ENCODE measurements at regions not wholly inside any gene's neighbourhood (a gene's known extent, or its start where the extent isn't known, plus 50 kb on each side); places are given as distances from the start of the nearest gene placed in this dataset.

DNA sequence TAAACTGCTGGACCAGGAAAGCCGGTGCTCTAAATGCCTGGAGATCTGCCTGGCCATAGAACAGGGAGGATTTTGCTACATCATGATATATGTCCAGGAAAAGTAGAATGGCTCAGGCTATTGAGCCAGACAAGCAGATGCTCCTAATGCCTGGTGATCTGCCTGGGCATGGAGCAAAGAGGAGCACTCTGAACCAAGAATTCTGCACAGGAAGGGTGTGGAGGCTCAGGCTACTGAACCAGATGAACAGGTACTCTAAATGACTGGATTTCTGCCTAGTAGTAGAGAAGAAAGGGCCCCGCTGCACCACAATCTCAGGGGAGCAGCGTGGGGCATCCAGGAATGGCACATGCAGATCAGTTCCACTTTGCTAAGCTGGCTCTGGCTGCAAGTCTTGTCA is 607.9 kb downstream of the ANKRD50 start:
- peaks cover 10% of the 10 kb centered on the region for H3K9me3 ChIP-seq
- intact Hi-C loops (cut with DNase I) = loop anchor here in 1 of 2 donors (10.0 kb wide), 1 partner anchor 330 kb away; no protein-coding TSS in a partner anchor
- DNase-seq = no peak
- TF ChIP-seq, protein P1, sequence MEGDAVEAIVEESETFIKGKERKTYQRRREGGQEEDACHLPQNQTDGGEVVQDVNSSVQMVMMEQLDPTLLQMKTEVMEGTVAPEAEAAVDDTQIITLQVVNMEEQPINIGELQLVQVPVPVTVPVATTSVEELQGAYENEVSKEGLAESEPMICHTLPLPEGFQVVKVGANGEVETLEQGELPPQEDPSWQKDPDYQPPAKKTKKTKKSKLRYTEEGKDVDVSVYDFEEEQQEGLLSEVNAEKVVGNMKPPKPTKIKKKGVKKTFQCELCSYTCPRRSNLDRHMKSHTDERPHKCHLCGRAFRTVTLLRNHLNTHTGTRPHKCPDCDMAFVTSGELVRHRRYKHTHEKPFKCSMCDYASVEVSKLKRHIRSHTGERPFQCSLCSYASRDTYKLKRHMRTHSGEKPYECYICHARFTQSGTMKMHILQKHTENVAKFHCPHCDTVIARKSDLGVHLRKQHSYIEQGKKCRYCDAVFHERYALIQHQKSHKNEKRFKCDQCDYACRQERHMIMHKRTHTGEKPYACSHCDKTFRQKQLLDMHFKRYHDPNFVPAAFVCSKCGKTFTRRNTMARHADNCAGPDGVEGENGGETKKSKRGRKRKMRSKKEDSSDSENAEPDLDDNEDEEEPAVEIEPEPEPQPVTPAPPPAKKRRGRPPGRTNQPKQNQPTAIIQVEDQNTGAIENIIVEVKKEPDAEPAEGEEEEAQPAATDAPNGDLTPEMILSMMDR (IDR thresholded peaks at IDR 0.05) = no peak
- no peak overlapping the region for H3K4me3 ChIP-seq
- ATAC-seq = no peak
- no peaks in the 10 kb centered on the region for H3K27me3 ChIP-seq (ENCODE audit: insufficient read depth in 3 of 3, low read length in 2 of 3)
- WGBS, 3 donors = 63 to 87% (median 77%) methylated on average over 3 of the region's 3 CpGs
- H3K36me3 ChIP-seq (ENCODE audit: insufficient read depth in 1 of 2, low read depth in 1 of 2) = no peaks in the 10 kb centered on the region
- H3K27ac ChIP-seq = no peak overlapping the region
- no peaks in the 10 kb centered on the region for H3K4me1 ChIP-seq

DNA sequence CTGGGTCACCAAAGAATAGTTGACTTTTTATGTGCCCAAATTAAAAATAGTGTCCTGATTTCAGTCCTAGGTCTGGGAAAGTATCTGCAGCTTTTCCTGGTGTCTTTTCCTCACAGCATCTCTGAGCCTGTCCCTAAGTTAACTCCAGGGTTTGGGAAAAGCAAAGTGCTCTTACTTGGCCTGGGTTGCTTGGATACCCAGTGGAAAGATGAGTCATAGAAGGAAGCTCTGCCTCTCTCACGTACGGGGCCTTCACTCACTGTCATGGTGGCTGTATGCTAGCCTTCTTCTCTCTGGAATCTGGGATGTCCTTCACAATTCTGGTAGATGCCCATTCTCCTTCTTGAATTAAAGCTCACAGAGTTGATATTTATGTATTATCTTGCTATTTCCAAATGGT is 607.3 kb downstream of the ANKRD50 start:
- WGBS, 3 donors = 36 to 57% (median 39%) methylated on average over 2 of the region's 2 CpGs
- DNase-seq = no peak
- no peak for ATAC-seq
- Histone ChIP-seq H3K27ac (no peak overlapping the region), H3K27me3 (ENCODE audit: insufficient read depth in 3 of 3, low read length in 2 of 3) (no peaks in the 10 kb centered on the region), H3K9me3 (peaks cover 10% of the 10 kb centered on the region), H3K36me3 (ENCODE audit: insufficient read depth in 1 of 2, low read depth in 1 of 2) (no peaks in the 10 kb centered on the region), H3K4me1 (no peaks in the 10 kb centered on the region), H3K4me3 (no peak overlapping the region)
- intact Hi-C loops (cut with DNase I) = loop anchor here in 1 of 2 donors (10.0 kb wide), 1 partner anchor 330 kb away; no protein-coding TSS in a partner anchor
- TF ChIP-seq, protein P1 (IDR thresholded peaks at IDR 0.05) = no peak

DNA sequence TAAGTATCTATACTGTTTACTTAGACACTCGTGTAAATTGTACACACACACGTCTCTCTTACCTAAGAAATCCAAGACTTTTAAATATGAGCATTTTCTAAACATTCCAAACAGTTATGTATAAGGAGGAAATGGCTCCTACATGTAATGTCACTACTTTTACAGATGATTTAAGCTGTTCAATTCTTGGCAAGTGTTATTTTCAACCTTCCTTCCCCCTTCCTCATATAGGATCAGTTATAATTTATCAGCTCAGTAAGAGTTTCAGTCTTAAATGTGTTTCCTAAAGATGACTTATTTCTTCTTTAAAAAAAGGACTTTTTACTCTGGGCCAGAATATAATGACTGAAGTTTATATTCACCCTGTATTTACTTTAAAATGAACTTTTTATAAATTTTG is 601.1 kb downstream of the ANKRD50 start:
- no peaks in the 10 kb centered on the region for H3K36me3 ChIP-seq (ENCODE audit: insufficient read depth in 1 of 2, low read depth in 1 of 2)
- 68 to 77% (median 71%) methylated on average over 2 of the region's 2 CpGs for WGBS, 3 donors
- H3K27ac ChIP-seq = no peak overlapping the region
- TF ChIP-seq, protein P1 (IDR thresholded peaks at IDR 0.05) = no peak
- DNase-seq = no peak
- intact Hi-C loops (cut with DNase I) = loop anchor here (5.0 to 10.0 kb wide), 8 partner anchors 153 to 1017 kb away; partner anchors contain the start of gene SPRY1 (in 1 of the 2)
- peaks cover 7% of the 10 kb centered on the region for H3K4me1 ChIP-seq
- H3K9me3 ChIP-seq = no peaks in the 10 kb centered on the region
- H3K4me3 ChIP-seq = no peak overlapping the region
- no peaks in the 10 kb centered on the region for H3K27me3 ChIP-seq (ENCODE audit: insufficient read depth in 3 of 3, low read length in 2 of 3)
- no peak for ATAC-seq

DNA sequence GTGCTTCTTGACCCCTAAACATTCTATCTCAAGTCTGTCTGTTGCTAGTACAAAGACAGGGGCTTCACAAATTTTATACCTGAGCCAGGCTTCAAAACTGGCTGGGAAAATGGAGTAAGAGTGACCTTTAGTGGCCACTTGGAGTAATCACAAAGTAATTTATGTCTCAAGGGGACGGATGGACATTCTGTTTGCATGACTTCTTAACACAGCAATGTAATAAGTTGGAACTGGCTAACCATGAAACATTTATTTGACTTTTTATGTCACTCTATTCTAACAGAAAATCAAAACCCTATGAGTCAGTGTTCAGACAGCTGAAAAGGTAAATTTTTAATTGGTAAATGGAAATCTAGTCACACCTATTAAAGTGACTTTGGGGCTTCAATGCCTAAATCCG is 600.6 kb downstream of the ANKRD50 start:
- TF ChIP-seq, protein P1 (IDR thresholded peaks at IDR 0.05) = peak; percentile 72
- DNase-seq (no peak), ATAC-seq (peak; percentile 76 to 94 (median 90))
- peaks cover 7% of the 10 kb centered on the region for H3K4me1 ChIP-seq
- no peaks in the 10 kb centered on the region for H3K9me3 ChIP-seq
- H3K27me3 ChIP-seq (ENCODE audit: insufficient read depth in 3 of 3, low read length in 2 of 3) = no peaks in the 10 kb centered on the region
- intact Hi-C loops (cut with DNase I) = loop anchor here (5.0 to 10.0 kb wide), 8 partner anchors 153 to 1017 kb away; partner anchors contain the start of gene SPRY1 (in 1 of the 2)
- no peak overlapping the region for H3K27ac ChIP-seq
- 23 to 32% (median 30%) methylated on average over 2 of the region's 2 CpGs for WGBS, 3 donors
- no peak overlapping the region for H3K4me3 ChIP-seq
- no peaks in the 10 kb centered on the region for H3K36me3 ChIP-seq (ENCODE audit: insufficient read depth in 1 of 2, low read depth in 1 of 2)

DNA sequence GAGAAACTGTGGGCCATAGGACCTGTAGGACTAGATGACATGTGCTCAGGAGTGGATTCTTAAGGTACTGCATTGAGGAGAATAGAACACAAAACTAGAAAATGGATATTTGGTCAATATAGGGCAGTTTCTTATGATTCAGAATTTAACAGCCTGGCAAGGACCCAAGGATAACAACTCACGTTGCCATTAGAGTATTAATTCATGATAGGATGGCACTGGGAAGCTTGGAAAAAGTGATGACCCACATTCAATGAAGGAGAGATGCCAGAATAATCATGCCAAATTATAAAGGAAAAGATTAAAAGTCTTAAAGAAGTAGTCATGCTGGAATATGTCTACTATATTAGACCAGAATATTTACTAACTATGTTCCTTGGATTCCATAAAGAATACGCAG is 594.5 kb downstream of the ANKRD50 start:
- intact Hi-C loops (cut with DNase I) = loop anchor here (10.0 kb wide), 5 partner anchors 147 to 1023 kb away; no protein-coding TSS in a partner anchor
- WGBS, 3 donors = 57 to 71% (median 63%) methylated on average over 2 of the region's 2 CpGs
- Histone ChIP-seq H3K36me3 (ENCODE audit: insufficient read depth in 1 of 2, low read depth in 1 of 2) (no peaks in the 10 kb centered on the region), H3K27me3 (ENCODE audit: insufficient read depth in 3 of 3, low read length in 2 of 3) (no peaks in the 10 kb centered on the region), H3K27ac (no peak overlapping the region), H3K4me3 (no peak overlapping the region), H3K9me3 (no peaks in the 10 kb centered on the region), H3K4me1 (no peaks in the 10 kb centered on the region)
- DNase-seq (no peak), ATAC-seq (no peak)
- TF ChIP-seq, protein P1 (IDR thresholded peaks at IDR 0.05) = no peak

Measured in psoas muscle (tissue), 7 donors.